ENCODE measurements at regions not wholly inside any gene's neighbourhood (a gene's known extent, or its start where the extent isn't known, plus 50 kb on each side); places are given as distances from the start of the nearest gene placed in this dataset.

DNA sequence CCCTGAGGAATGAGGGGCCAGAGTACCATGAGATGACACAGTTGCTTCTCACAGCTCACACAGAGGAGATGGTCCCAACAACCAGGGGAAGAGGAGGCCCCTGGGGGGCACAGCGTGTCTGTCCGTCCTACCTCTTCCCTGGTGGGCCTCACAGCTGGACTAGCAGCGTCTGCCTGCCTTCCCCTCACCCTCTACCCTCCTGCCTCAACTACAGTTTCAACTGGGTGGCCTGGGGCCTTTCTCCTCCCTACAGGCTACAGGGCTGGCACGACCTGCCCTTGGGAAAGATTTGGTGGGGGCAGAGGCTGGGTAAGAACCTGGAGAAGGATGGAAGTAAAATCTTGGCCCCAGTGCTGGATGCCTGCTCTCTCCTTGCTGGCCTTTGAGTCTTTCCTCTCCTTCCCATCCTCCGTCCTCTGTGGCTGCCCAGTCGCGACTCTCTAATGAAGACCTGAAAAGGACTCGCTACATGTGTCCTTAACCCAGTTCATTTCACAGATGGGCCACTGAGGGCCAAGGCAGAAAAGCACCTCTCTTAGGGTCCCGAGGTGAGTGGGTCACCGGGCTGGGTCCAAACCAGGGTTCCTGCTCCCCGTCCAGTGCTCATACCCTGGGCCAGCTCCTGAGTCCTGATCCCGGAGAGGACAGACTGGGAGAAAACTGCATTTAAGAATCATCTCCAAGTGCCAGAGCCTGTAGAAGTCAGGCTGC lies 232.5 kb downstream of the BCL11B start:
- dilution Hi-C loops (cut with MboI; ENCODE audit: extremely low pct_ligation_motif_present, low sequenced_read_pairs): no loop called here
- no peaks in the 10 kb centered on the region for H3K9me1 ChIP-seq (replicated peaks; ENCODE audit: control insufficient read depth, extremely low read depth, insufficient read depth, low read length)
- H3K9me3 ChIP-seq (replicated peaks; ENCODE audit: control insufficient read depth, insufficient read depth, low read length): peaks cover 4% of the 10 kb centered on the region
- no peak overlapping the region for H3K4me2 ChIP-seq (ENCODE audit: insufficient read depth, low read length)
- no TSS peak for BruUV-seq (replicated peaks)
- FAIRE-seq: no peak
- no peak overlapping the region for H3K9ac ChIP-seq (replicated peaks; ENCODE audit: extremely low read depth, insufficient read depth, low read length)
- no peaks in the 10 kb centered on the region for H4K20me1 ChIP-seq (replicated peaks; ENCODE audit: control insufficient read depth, extremely low read depth, insufficient read depth, low read length)
- no peaks in the 10 kb centered on the region for H3K4me1 ChIP-seq (ENCODE audit: control insufficient read depth, extremely low read depth, insufficient read depth, low read length)
- intact Hi-C loops (cut with micrococcal nuclease): no loop called here
- H3K27ac ChIP-seq (ENCODE audit: insufficient read depth, low read depth, low read length): no peak overlapping the region
- TF ChIP-seq GATA2 (IDR thresholded peaks at IDR 0.05; ENCODE audit: insufficient read depth, insufficient read length, low read depth, low read length) (no peak), POLR2AphosphoS5 (IDR thresholded peaks at IDR 0.05; ENCODE audit: insufficient read depth, low read depth, low read length) (no peak), JUN (IDR thresholded peaks at IDR 0.05; ENCODE audit: borderline replicate concordance, insufficient read depth, insufficient read length, low read depth) (no peak), POLR2A (IDR thresholded peaks at IDR 0.05; ENCODE audit: low read depth, low read length) (no peak), FOS (IDR thresholded peaks at IDR 0.05; ENCODE audit: borderline replicate concordance, insufficient read depth, low read length) (no peak), MYC (IDR thresholded peaks at IDR 0.05; ENCODE audit: low read depth, low read length) (no peak), EZH2 (IDR thresholded peaks at IDR 0.05; ENCODE audit: borderline replicate concordance, low read depth, low read length, severe bottlenecking) (no peak)
- TF ChIP-seq, protein P1, sequence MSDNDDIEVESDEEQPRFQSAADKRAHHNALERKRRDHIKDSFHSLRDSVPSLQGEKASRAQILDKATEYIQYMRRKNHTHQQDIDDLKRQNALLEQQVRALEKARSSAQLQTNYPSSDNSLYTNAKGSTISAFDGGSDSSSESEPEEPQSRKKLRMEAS (IDR thresholded peaks at IDR 0.05; ENCODE audit: insufficient read depth, insufficient read length): no peak
- TF ChIP-seq, protein P2, sequence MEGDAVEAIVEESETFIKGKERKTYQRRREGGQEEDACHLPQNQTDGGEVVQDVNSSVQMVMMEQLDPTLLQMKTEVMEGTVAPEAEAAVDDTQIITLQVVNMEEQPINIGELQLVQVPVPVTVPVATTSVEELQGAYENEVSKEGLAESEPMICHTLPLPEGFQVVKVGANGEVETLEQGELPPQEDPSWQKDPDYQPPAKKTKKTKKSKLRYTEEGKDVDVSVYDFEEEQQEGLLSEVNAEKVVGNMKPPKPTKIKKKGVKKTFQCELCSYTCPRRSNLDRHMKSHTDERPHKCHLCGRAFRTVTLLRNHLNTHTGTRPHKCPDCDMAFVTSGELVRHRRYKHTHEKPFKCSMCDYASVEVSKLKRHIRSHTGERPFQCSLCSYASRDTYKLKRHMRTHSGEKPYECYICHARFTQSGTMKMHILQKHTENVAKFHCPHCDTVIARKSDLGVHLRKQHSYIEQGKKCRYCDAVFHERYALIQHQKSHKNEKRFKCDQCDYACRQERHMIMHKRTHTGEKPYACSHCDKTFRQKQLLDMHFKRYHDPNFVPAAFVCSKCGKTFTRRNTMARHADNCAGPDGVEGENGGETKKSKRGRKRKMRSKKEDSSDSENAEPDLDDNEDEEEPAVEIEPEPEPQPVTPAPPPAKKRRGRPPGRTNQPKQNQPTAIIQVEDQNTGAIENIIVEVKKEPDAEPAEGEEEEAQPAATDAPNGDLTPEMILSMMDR (IDR thresholded peaks at IDR 0.05; ENCODE audit: extremely low read depth in 1 of 2, insufficient read depth in 1 of 2, low read depth in 1 of 2, low read length in 2 of 2): no peak
- no peaks in the 10 kb centered on the region for H3K36me3 ChIP-seq (ENCODE audit: control insufficient read depth in 2 of 2, extremely low read depth in 1 of 2, insufficient read depth in 2 of 2, low read length in 2 of 2)
- H2AFZ ChIP-seq (ENCODE audit: low read depth, low read length): no peak overlapping the region
- no peak overlapping the region for H3K4me3 ChIP-seq (replicated peaks in 1 of 3; ENCODE audit: insufficient read depth in 1 of 3, low read depth in 1 of 3, low read length in 3 of 3)
- CTCF ChIA-PET: no interaction called here
- no peak for DNase-seq (ENCODE audit: low read depth, low spot score)
- H3K79me2 ChIP-seq (ENCODE audit: control insufficient read depth, insufficient read depth, low read length): no peaks in the 10 kb centered on the region
- POLR2A ChIA-PET: no interaction called here
- no peaks in the 10 kb centered on the region for H3K27me3 ChIP-seq (ENCODE audit: control insufficient read depth in 2 of 2, insufficient read depth in 2 of 2, low read length in 2 of 2)
